ENCODE measurements at regions not wholly inside any gene's neighbourhood (a gene's known extent, or its start where the extent isn't known, plus 50 kb on each side); places are given as distances from the start of the nearest gene placed in this dataset.

DNA sequence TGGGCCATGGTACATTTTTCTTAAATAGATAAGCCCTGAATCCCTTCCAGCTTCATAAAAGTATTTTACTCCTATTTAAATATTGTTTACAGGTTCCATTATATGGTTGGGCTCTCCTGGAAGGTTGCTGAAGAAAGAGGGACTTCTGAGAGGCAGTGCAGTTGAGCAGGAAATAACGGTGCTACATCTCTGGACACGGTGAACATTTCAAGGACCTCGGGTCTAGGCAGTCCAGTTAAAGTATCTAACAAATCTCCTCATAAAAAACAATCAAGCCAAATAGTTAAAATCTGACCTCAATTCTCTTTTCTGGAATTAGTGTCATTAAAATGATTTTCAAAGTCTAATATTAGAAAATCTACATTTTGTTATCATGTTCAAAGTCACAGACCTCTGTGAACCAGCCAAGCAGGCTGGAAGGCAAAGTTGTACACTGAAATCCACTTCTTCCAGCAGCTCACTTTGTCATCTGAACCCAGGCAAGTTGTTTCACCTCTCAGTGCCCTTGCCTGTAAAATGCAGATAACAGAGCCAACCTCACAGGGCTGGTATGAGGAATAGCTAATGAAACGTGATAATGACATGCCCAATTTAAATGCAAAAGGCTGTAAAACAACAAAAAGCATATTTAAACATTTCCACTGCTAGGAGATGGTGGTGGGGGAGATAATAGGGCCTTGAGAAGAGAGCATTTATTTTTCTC lies 267.0 kb upstream of the KLF3 start:
- DNase-seq (ENCODE audit: low spot score), result no peak
- Histone ChIP-seq H3K4me3 (no peak overlapping the region), H3K27ac (no peak overlapping the region)
- TF ChIP-seq, protein P1, sequence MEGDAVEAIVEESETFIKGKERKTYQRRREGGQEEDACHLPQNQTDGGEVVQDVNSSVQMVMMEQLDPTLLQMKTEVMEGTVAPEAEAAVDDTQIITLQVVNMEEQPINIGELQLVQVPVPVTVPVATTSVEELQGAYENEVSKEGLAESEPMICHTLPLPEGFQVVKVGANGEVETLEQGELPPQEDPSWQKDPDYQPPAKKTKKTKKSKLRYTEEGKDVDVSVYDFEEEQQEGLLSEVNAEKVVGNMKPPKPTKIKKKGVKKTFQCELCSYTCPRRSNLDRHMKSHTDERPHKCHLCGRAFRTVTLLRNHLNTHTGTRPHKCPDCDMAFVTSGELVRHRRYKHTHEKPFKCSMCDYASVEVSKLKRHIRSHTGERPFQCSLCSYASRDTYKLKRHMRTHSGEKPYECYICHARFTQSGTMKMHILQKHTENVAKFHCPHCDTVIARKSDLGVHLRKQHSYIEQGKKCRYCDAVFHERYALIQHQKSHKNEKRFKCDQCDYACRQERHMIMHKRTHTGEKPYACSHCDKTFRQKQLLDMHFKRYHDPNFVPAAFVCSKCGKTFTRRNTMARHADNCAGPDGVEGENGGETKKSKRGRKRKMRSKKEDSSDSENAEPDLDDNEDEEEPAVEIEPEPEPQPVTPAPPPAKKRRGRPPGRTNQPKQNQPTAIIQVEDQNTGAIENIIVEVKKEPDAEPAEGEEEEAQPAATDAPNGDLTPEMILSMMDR (IDR thresholded peaks at IDR 0.05), result no peak

GRCh38 chr4:38400946-38401345 lies 263.1 kb upstream of the KLF3 start:
- Histone ChIP-seq H3K4me3 (no peak overlapping the region), H3K27ac (no peak overlapping the region)
- TF ChIP-seq, protein P1 (IDR thresholded peaks at IDR 0.05), result no peak

DNA sequence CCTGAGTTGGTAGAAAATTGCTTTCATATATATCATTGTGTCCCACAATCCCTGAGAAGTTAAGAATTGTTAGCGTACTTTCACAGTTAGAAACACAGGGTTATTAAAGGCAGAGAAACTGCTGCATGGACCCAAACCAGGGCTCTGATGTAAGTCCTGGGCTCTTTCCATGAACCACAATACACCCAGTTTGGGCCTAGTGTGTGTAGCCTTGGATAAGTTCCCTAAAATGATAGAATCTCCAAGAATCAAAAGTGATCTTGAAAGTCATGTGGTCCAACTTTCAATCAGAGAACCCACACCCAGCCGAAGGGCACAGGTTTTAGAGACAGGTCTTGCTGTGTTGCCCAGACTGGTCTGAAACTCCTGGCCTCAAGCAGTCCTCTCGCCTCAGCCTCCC lies 257.8 kb upstream of the KLF3 start:
- Histone ChIP-seq H3K27ac (no peak overlapping the region), H3K4me3 (no peak overlapping the region)
- TF ChIP-seq, protein P1 (IDR thresholded peaks at IDR 0.05), result no peak
- no peak for DNase-seq (ENCODE audit: low spot score)

More at GRCh38 chr4:38400946-38401345, 263.1 kb upstream of the KLF3 start:
- DNase-seq (ENCODE audit: low spot score), result no peak

GRCh38 chr4:38409852-38410251 lies 254.1 kb upstream of the KLF3 start:
- TF ChIP-seq, protein P1 (IDR thresholded peaks at IDR 0.05), result no peak
- H3K4me3 ChIP-seq, result no peak overlapping the region
- no peak overlapping the region for H3K27ac ChIP-seq
- DNase-seq (ENCODE audit: low spot score), result no peak

- Histone ChIP-seq H3K27ac (no peak overlapping the region), H3K4me3 (no peak overlapping the region)
- TF ChIP-seq, protein P1 (IDR thresholded peaks at IDR 0.05), result no peak
- no peak for DNase-seq (ENCODE audit: low spot score)
These were observed 252.9 kb upstream of the KLF3 start for GRCh38 chr4:38411092-38411491.

- H3K27ac ChIP-seq, result no peak overlapping the region
- H3K4me3 ChIP-seq, result no peak overlapping the region
- TF ChIP-seq, protein P1 (IDR thresholded peaks at IDR 0.05), result no peak
- no peak for DNase-seq (ENCODE audit: low spot score)
These were observed 251.9 kb upstream of the KLF3 start for GRCh38 chr4:38411981-38412536.

All from coronary artery (tissue), 2 donors.